Endothelial cell of umbilical vein (primary cell): ENCODE measurements at regions not wholly inside any gene's neighbourhood (a gene's known extent, or its start where the extent isn't known, plus 50 kb on each side); places are given as distances from the start of the nearest gene placed in this dataset.

Source experiments
- BruUV-seq: library from RNA; stranded (reverse); fragments of 400-500 nt; replicated peaks from 2 replicates; lab custom pipeline; 2021; lab: Mats Ljungman, UMichigan
- CTCF ChIA-PET: fragments of 300-600, 350-600 bp; sonication (Branson Sonifier 250); formaldehyde crosslinking; loops from one replicate; lab custom pipeline; 2021; ENCODE audit warnings: antibody characterized with exemption, inconsistent platforms; lab: Charles Lee
- POLR2A ChIA-PET: fragments of 300-600, 350-600 bp; sonication (Branson Sonifier 250); formaldehyde crosslinking; loops from one replicate; lab custom pipeline; 2021; ENCODE audit warnings: antibody characterized with exemption, inconsistent platforms; lab: Charles Lee
- DNase-seq: peaks from one replicate; pipeline ENCODE4 v3.0.0-alpha.2; 2011; ENCODE audit warnings: low read depth, low spot score
- FAIRE-seq: peaks from 2 replicates; lab custom pipeline; 2011; peaks lifted over from hg19 to GRCh38; lab: Jason Lieb, UNC
- H2AFZ ChIP-seq: 2 replicates; pipeline ENCODE4 v1.6.0; 2012; ENCODE audit warnings: low read depth, low read length, control low read depth, inconsistent platforms
- H3K27ac ChIP-seq: 2 replicates; pipeline ENCODE4 v1.5.1; 2011; ENCODE audit warnings: low read depth, mild to moderate bottlenecking, control low read depth, low read length, moderate library complexity; ENCODE audit not compliant: insufficient read depth
- H3K27me3 ChIP-seq, 2 experiments: 2 replicates each; pipeline versions ENCODE4 v1.6.0 to v1.6.1; 2011; ENCODE audit warnings: low read length in 2 of 2, mixed read lengths in 1 of 2; ENCODE audit not compliant: control insufficient read depth in 2 of 2, insufficient read depth in 2 of 2
- H3K36me3 ChIP-seq, 2 experiments: 2 replicates in 1 of 2; 3 replicates in 1 of 2; pipeline ENCODE4 v1.5.1; 2011; ENCODE audit warnings: low read length in 2 of 2, mild to moderate bottlenecking in 1 of 2, moderate library complexity in 1 of 2; ENCODE audit not compliant: control insufficient read depth in 2 of 2, insufficient read depth in 2 of 2; ENCODE audit errors: extremely low read depth in 1 of 2
- H3K4me1 ChIP-seq: 3 replicates; pipeline ENCODE4 v1.5.1; 2011; ENCODE audit warnings: mild to moderate bottlenecking, low read length; ENCODE audit not compliant: control insufficient read depth, insufficient read depth; ENCODE audit errors: extremely low read depth
- H3K4me2 ChIP-seq: 2 replicates; pipeline ENCODE4 v1.6.1; 2011; ENCODE audit warnings: low read length, control low read depth, mixed read lengths; ENCODE audit not compliant: insufficient read depth
- H3K4me3 ChIP-seq, 3 experiments: fragments of 200-600 bp in 1 of 3; sonication (generic), shearing (Covaris generic) in 1 of 3; replicated peaks in 1 of 3; 2 replicates each; pipeline ENCODE4 v1.5.1; 2011 to 2016; ENCODE audit warnings: control low read depth in 3 of 3, low read length in 3 of 3, mild to moderate bottlenecking in 2 of 3, inconsistent platforms in 1 of 3, low read depth in 1 of 3, moderate library complexity in 1 of 3; ENCODE audit not compliant: insufficient read depth in 1 of 3
- H3K79me2 ChIP-seq: 2 replicates; pipeline ENCODE4 v1.6.0; 2012; ENCODE audit warnings: low read length, inconsistent platforms; ENCODE audit not compliant: control insufficient read depth, insufficient read depth
- H3K9ac ChIP-seq: replicated peaks from 2 replicates; pipeline ENCODE3; 2011; ENCODE audit warnings: low read length, control low read depth; ENCODE audit not compliant: insufficient read depth; ENCODE audit errors: extremely low read depth
- H3K9me1 ChIP-seq: replicated peaks from 3 replicates; pipeline ENCODE4 v1.6.0; 2011; ENCODE audit warnings: mild to moderate bottlenecking, low read length; ENCODE audit not compliant: control insufficient read depth, insufficient read depth; ENCODE audit errors: extremely low read depth
- H3K9me3 ChIP-seq: replicated peaks from 2 replicates; pipeline ENCODE4 v1.5.1; 2012; ENCODE audit warnings: low read length, inconsistent platforms; ENCODE audit not compliant: control insufficient read depth, insufficient read depth
- H4K20me1 ChIP-seq: replicated peaks from 2 replicates; pipeline ENCODE3; 2011; ENCODE audit warnings: mild to moderate bottlenecking, low read length; ENCODE audit not compliant: control insufficient read depth, insufficient read depth; ENCODE audit errors: extremely low read depth
- CTCF ChIP-seq, 2 donors: IDR thresholded peaks; 1 replicate in 1 of 2; 2 replicates in 1 of 2; pipeline ENCODE4 v1.5.1; 2011; ENCODE audit warnings: low read length in 2 of 2, mild to moderate bottlenecking in 2 of 2, moderate library complexity in 2 of 2, control low read depth in 1 of 2, inconsistent platforms in 1 of 2, low read depth in 1 of 2; ENCODE audit not compliant: insufficient read depth in 1 of 2; ENCODE audit errors: extremely low read depth in 1 of 2
- EZH2 ChIP-seq: IDR thresholded peaks from 2 replicates; pipeline ENCODE4 v1.6.1; 2012; ENCODE audit warnings: borderline replicate concordance, low read depth, mild to moderate bottlenecking, moderate library complexity, low read length, inconsistent platforms; ENCODE audit not compliant: severe bottlenecking
- FOS ChIP-seq: IDR thresholded peaks from 2 replicates; pipeline ENCODE4 v1.6.1; 2011; ENCODE audit warnings: mild to moderate bottlenecking, low read length, moderate library complexity, borderline replicate concordance; ENCODE audit not compliant: insufficient read depth
- GATA2 ChIP-seq: IDR thresholded peaks from 2 replicates; pipeline ENCODE4 v1.7.0; 2011; ENCODE audit warnings: low read depth, mild to moderate bottlenecking, moderate library complexity, mixed read lengths, low read length; ENCODE audit not compliant: insufficient read length, insufficient read depth
- JUN ChIP-seq: IDR thresholded peaks from 2 replicates; pipeline ENCODE4 v1.6.1; 2011; ENCODE audit warnings: borderline replicate concordance, low read depth; ENCODE audit not compliant: insufficient read length, insufficient read depth
- MAX ChIP-seq: IDR thresholded peaks from 2 replicates; pipeline ENCODE4 v1.6.1; 2011; ENCODE audit not compliant: insufficient read depth, insufficient read length
- MYC ChIP-seq: IDR thresholded peaks from one replicate; pipeline ENCODE4 v1.6.1; 2011; ENCODE audit warnings: mild to moderate bottlenecking, low read depth, low read length
- POLR2A ChIP-seq: IDR thresholded peaks from 2 replicates; pipeline ENCODE4 v1.6.1; 2012; ENCODE audit warnings: low read depth, mild to moderate bottlenecking, control low read depth, low read length
- POLR2AphosphoS5 ChIP-seq: IDR thresholded peaks from 2 replicates; pipeline ENCODE4 v1.6.1; 2012; ENCODE audit warnings: low read depth, mild to moderate bottlenecking, control low read depth, low read length, moderate library complexity; ENCODE audit not compliant: insufficient read depth
- dilution Hi-C: fragments of 300-500 bp; cut with MboI; formaldehyde crosslinking; loops from one replicate; pipeline ENCODE4 v1.15.0; 2019; ENCODE audit warnings: low sequenced_read_pairs; ENCODE audit not compliant: extremely low pct_ligation_motif_present
- intact Hi-C: fragments of 100-400 bp; cut with micrococcal nuclease; formaldehyde crosslinking; loops from one replicate; pipeline ENCODE4 v1.10.0; 2022

- no peak for DNase-seq
These were observed 181.2 kb upstream of the EDIL3 start for GRCh38 chr5:84565866-84566265.

GRCh38 chr5:84564321-84565075 is 179.8 kb upstream of the EDIL3 start:
- POLR2A ChIA-PET: no interaction called here

More at GRCh38 chr5:84565866-84566265, 181.2 kb upstream of the EDIL3 start:
- Histone ChIP-seq H3K4me2 (no peak overlapping the region), H3K36me3 (no peaks in the 10 kb centered on the region), H3K9me3 (no peaks in the 10 kb centered on the region), H3K79me2 (no peaks in the 10 kb centered on the region), H3K9me1 (no peaks in the 10 kb centered on the region), H3K27me3 (no peaks in the 10 kb centered on the region), H3K4me1 (no peaks in the 10 kb centered on the region), H4K20me1 (no peaks in the 10 kb centered on the region), H2AFZ (no peak overlapping the region), H3K4me3 (no peak overlapping the region), H3K27ac (no peak overlapping the region), H3K9ac (no peak overlapping the region)
- BruUV-seq: no TSS peak
- TF ChIP-seq POLR2A (no peak), MYC (no peak), FOS (no peak), GATA2 (no peak)
- dilution Hi-C loops (no loop called here), intact Hi-C loops (no loop called here)
- ChIA-PET CTCF (no interaction called here), POLR2A (no interaction called here)
- FAIRE-seq: no peak

More at GRCh38 chr5:84564321-84565075, 179.8 kb upstream of the EDIL3 start:
- Histone ChIP-seq H2AFZ (no peak overlapping the region), H3K4me3 (no peak overlapping the region), H3K27me3 (no peaks in the 10 kb centered on the region), H3K9me1 (no peaks in the 10 kb centered on the region), H3K9me3 (no peaks in the 10 kb centered on the region), H3K4me2 (no peak overlapping the region), H3K4me1 (no peaks in the 10 kb centered on the region), H3K9ac (no peak overlapping the region), H3K79me2 (no peaks in the 10 kb centered on the region), H3K27ac (no peak overlapping the region), H4K20me1 (no peaks in the 10 kb centered on the region), H3K36me3 (no peaks in the 10 kb centered on the region)
- FAIRE-seq (no peak), DNase-seq (no peak)
- dilution Hi-C loops: no loop called here
- TF ChIP-seq CTCF (IDR thresholded peaks at IDR 0.05; ENCODE audit: extremely low read depth in 1 of 2, insufficient read depth in 1 of 2, low read depth in 1 of 2, low read length in 2 of 2): no peak
- no peak for TF ChIP-seq EZH2
- TF ChIP-seq POLR2AphosphoS5: no peak
- no peak for TF ChIP-seq MAX
- TF ChIP-seq POLR2A: no peak
- TF ChIP-seq GATA2: no peak
- TF ChIP-seq MYC: no peak
- TF ChIP-seq FOS: no peak
- no peak for TF ChIP-seq JUN
- BruUV-seq: no TSS peak
- intact Hi-C loops: no loop called here
- CTCF ChIA-PET: no interaction called here
